Activated T-helper 1 cell treated with anti-CD3 and anti-CD28 coated beads, Interleukin-12 subunit alpha, Interleukin-12 subunit beta, Interleukin-2, Interleukin-4 antibody, amounts not matched to agents 30 ng/mL and 10 ng/mL and 1 ng/mL, durations not matched to agents 14 hours and 24 hours and 36 hours (primary cell): ENCODE measurements at regions not wholly inside any gene's neighbourhood (a gene's known extent, or its start where the extent isn't known, plus 50 kb on each side); places are given as distances from the start of the nearest gene placed in this dataset.
A peak's percentile ranks its signal among the peaks of the same experiment; 100 is the strongest.

ENCODE experiments used
- DNase-seq: peaks from one replicate; pipeline ENCODE4 v3.0.0; 2021; ENCODE audit warnings: low spot score
- H3K27ac Mint-ChIP-seq: one replicate; pipeline ENCODE4 v1.8.0; 2021; ENCODE audit warnings: mild to moderate bottlenecking, mixed read lengths
- H3K27me3 Mint-ChIP-seq: one replicate; pipeline ENCODE4 v1.8.0; 2022; ENCODE audit warnings: mild to moderate bottlenecking, moderate library complexity, mixed read lengths; ENCODE audit not compliant: insufficient read depth
- H3K36me3 Mint-ChIP-seq: one replicate; pipeline ENCODE4 v1.8.0; 2021; ENCODE audit warnings: low read depth, mixed read lengths
- H3K4me1 Mint-ChIP-seq: one replicate; pipeline ENCODE4 v1.8.0; 2021; ENCODE audit warnings: low read depth, mixed read lengths
- H3K4me3 Mint-ChIP-seq: one replicate; pipeline ENCODE4 v1.8.0; 2021; ENCODE audit warnings: mild to moderate bottlenecking, moderate library complexity, mixed read lengths
- H3K9me3 Mint-ChIP-seq: one replicate; pipeline ENCODE4 v1.8.0; 2021; ENCODE audit warnings: mixed read lengths
- intact Hi-C: fragments of 100-400 bp; cut with micrococcal nuclease; formaldehyde crosslinking; loops from one replicate; pipeline ENCODE4 v1.15.1; 2024

DNA sequence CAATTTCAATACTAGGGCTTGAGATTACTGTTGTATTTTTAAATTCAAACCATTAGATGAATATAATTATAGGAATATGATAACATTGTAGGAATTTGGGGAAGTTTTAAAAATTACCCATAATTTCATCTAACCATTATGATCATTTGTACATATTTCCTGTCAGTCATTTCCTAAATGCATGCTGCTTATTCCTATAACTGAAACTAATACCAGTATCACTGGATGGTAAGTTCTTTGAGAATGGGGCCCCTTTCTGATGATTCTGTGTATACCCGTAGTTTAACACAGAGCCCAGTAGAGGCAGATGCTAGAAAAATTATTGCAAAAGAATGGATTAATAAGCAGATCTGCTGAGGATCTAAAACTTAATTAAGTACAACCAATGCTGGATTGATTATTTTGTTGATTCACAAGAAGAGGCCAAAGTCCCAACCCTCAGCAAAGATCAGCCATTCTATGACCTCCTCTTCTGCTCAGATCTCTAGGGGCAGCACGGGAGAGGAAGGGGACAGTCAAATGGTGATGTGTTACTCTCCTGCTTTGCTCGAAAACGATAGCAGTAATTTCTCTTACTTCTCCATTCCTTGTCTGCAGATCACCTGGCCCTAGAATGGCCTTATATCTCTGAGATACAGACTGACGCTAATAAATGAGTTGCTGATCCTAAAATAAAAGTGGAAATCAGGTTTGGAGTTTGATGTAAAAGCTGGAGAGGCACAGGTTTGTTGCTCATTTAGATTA is 69.5 kb upstream of the PELI1 start:
- Mint-ChIP-seq H3K27ac (peak overlapping the region; percentile 98), H3K36me3 (peaks cover 13% of the 10 kb centered on the region), H3K4me1 (peaks cover 74% of the 10 kb centered on the region), H3K4me3 (peak overlapping the region; percentile 58), H3K27me3 (no peaks in the 10 kb centered on the region), H3K9me3 (no peaks in the 10 kb centered on the region)
- intact Hi-C loops = loop anchor here (1.0 to 10.0 kb wide), 25 partner anchors 9 to 1089 kb away; partner anchors contain the start of genes ACTR2, AFTPH, MDH1 and PELI1
- no peak for DNase-seq

DNA sequence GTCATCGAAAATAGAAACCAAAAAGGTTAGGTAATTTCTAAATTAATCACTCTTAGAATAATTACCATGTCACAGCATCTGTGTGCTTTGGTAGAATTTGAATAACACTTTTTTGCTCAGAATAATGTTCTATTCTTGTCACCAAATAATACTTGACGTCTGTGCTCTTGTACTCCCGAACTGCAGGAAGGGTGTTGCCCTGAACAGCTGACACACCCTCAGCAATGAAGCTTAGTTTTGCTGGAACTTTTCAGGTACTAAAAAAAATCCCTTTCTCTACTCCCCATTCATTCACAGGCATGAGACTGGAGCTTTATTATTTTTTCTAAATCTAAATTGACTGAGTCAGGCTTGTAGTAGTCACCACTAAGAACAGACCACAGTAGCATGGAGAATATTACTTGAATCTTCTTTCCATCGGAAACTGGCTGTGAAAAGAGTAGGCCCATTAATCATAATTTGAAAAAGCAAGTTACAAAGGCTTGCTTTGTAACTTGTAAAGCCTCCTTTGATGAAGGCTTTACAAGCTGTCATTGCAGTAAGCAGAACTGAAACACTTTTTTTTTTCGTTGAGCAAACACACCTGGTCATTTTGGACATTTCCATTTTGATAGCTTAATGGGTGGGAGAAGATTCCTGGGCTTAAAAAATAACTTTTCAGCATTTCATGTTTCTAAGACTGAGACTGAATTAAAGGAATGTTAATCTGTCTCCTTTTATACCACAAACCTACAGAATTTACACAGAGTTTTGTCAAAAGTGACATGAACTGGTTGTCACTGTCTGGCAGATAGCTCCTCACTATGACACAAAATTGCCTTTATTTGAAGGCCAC is 70.3 kb upstream of the PELI1 start:
- peaks cover 13% of the 10 kb centered on the region for H3K36me3 Mint-ChIP-seq
- H3K4me1 Mint-ChIP-seq = peaks cover 66% of the 10 kb centered on the region
- H3K4me3 Mint-ChIP-seq = peak overlapping the region; percentile 58
- H3K27ac Mint-ChIP-seq = peak overlapping the region; percentile 98
- peak; percentile 33 for DNase-seq
- no peaks in the 10 kb centered on the region for H3K27me3 Mint-ChIP-seq
- no peaks in the 10 kb centered on the region for H3K9me3 Mint-ChIP-seq
- intact Hi-C loops = loop anchor here (1.0 to 10.0 kb wide), 21 partner anchors 9 to 1088 kb away; partner anchors contain the start of genes ACTR2, AFTPH, MDH1 and PELI1

DNA sequence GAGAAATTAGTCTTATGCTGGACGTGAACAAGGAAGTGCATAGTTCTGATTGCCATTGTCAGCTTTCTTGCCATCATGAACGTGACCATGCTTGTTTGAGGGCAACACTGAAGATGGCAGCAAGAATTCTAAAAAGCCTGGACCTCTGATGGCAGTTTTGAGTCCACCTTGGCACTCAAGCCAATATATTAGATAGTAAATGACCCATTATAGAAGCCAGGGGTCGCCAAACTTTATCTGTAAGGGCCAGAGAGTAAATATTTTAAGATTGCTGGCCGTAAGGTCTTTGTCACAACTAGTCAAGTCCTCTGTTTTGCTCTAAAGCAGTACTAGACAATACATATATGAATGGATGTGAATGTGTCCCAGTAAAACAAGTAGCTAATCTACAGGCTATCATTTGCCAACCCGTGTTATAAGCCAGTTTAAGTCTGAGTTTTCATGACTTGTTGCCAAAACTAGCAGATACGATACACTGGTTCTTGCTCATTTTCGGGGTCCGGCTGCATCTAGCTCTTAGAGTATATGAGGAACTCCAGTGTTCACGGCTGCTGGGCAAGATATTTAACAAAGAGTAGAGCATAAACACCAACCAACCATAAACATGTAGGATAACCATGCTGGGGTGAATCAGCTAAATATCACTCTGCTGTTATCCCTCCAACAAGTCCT is 73.1 kb upstream of the PELI1 start:
- Mint-ChIP-seq H3K27me3 (no peaks in the 10 kb centered on the region), H3K4me1 (peaks cover 65% of the 10 kb centered on the region), H3K36me3 (peaks cover 3% of the 10 kb centered on the region), H3K9me3 (no peaks in the 10 kb centered on the region), H3K27ac (no peak overlapping the region), H3K4me3 (no peak overlapping the region)
- intact Hi-C loops = loop anchor here (10.0 kb wide), 1 partner anchor 767 kb away; the partner anchor contains the start of gene SLC1A4
- no peak for DNase-seq

DNA sequence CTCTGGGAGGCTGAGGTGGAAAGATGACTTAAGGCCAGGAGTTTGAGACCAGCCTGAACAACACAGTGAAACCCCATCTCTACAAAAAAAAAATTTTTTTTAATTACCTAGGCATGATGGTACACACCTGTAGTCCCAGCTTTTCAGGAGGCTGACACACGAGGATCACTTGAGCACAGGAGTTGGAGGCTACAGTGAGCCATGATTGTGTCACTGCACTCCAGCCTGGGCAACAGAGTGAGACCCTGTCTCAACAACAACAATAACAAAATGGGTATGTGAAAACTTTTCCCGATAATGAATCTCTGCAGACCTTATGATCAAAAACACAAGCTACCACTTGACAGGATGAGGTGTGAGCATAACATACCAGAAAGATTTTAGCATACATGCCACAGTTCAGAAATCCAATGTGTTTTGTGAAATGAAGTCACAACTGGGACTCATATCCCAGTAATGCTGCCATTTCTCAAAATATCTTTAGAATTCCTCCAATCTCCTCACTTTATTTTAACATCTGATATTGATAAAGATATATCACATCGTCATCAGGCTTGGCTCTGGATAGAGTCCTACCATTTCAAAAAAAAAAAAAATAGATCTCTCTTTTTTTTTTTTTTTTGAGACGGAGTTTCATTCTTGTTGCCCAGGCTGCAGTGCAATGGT is 74.0 kb upstream of the PELI1 start:
- Mint-ChIP-seq H3K27ac (no peak overlapping the region), H3K36me3 (peaks cover 6% of the 10 kb centered on the region), H3K4me3 (no peak overlapping the region), H3K4me1 (peaks cover 65% of the 10 kb centered on the region), H3K27me3 (no peaks in the 10 kb centered on the region), H3K9me3 (peaks cover under 1% of the 10 kb centered on the region)
- no peak for DNase-seq
- intact Hi-C loops = loop anchor here (10.0 kb wide), 1 partner anchor 767 kb away; the partner anchor contains the start of gene SLC1A4

DNA sequence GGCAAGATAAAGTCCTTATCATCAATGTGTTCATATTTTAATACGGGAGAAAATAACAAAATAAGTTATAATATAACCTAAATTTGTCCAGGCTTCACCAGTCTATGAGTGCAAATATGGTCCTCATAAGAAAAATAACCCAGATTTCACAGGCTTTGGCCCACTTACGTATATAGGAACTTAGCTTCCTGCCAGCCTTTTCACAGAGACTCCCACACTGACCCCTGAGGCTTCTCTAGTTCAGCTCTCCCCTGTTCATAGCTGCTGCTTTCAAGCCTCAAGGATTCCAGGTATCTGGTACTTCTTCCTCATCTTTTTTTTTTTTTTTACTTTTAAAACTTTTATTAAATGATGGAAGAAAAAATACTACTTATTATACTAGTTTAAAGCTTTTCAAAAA is 74.9 kb upstream of the PELI1 start:
- Mint-ChIP-seq H3K4me3 (no peak overlapping the region), H3K9me3 (peaks cover 3% of the 10 kb centered on the region), H3K4me1 (peaks cover 65% of the 10 kb centered on the region), H3K27ac (no peak overlapping the region), H3K36me3 (peaks cover 9% of the 10 kb centered on the region), H3K27me3 (no peaks in the 10 kb centered on the region)
- no peak for DNase-seq
- intact Hi-C loops = loop anchor here (10.0 kb wide), 1 partner anchor 766 kb away; the partner anchor contains the start of gene SLC1A4

DNA sequence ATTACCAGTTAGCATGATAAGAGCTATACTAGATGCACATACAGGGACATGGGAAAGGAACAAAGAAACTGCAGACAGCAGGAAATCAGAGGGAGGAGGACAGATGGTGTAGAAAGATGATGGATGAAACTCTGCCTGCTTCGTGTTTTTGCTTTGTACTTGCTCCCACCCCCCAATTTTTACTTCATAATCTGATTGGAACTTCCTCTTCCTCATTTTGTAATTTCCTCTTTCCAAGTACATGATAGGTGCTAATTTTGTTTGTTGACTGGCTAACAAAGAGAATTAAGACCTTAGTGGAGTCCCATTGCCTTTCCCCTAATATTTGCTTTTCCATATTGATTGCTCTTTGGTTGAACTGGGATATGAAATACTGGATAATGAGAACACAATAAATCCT is 76.0 kb upstream of the PELI1 start:
- Mint-ChIP-seq H3K4me1 (peaks cover 65% of the 10 kb centered on the region), H3K27ac (no peak overlapping the region), H3K9me3 (peaks cover 3% of the 10 kb centered on the region), H3K36me3 (peaks cover 9% of the 10 kb centered on the region), H3K27me3 (no peaks in the 10 kb centered on the region), H3K4me3 (no peak overlapping the region)
- intact Hi-C loops = no loop called here
- DNase-seq = no peak

DNA sequence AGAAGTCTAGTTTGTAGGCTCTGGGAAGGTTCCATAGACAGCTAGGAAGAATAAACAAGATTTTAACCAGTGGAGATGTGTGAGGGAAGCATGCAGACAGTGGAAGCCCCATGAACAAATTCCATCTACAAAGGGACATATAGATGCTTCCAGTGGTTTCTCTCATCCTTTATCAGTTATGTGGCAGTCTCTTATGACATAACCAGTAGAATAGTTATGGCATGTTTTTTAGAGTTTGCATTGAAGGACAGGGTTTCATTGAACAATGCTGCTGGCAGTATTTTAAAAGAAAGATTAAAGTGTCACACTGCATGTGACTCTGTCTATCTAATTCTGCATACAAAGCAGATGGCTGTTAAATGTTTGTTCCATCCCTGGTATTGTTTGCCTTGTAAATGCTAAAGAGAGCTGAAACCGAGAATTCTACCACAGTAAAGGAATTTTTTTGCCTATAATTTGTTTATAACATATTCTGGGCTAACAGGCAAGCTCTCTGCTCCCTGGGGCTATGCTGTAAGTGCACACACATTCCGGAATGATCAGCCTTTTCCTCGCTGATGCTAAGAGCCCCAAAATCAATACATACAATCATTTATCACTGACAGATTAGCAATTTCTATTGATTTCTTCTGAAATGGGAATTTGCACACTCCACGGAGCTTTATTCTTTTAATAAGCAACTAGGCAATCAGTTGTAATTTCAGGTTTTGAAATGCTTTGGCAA is 76.8 kb upstream of the PELI1 start:
- peaks cover 70% of the 10 kb centered on the region for H3K4me1 Mint-ChIP-seq

DNA sequence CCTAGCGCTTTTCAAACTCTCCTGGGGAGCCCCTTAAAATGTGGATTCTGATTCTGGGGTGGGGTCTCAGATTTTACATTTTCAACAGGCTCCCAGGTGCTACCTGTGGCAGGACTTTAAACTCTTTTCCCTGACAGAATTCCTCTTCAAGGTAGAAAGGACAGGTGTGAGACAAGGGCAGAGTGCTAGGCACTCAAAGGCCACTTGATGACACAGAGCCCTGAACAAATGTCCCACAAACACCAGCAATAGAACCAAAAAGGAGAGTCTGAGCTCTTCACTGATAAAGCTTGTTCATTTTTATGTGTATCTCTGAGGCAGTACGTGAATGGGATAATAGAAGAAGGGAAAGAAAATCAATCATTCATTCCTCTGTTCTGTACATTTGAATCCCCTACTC is 77.7 kb upstream of the PELI1 start:
- Mint-ChIP-seq H3K36me3 (peaks cover 8% of the 10 kb centered on the region), H3K4me1 (peaks cover 65% of the 10 kb centered on the region), H3K27me3 (no peaks in the 10 kb centered on the region), H3K9me3 (peaks cover 3% of the 10 kb centered on the region), H3K4me3 (no peak overlapping the region), H3K27ac (no peak overlapping the region)
- intact Hi-C loops = no loop called here
- DNase-seq = no peak

More for the DNA sequence above, 76.8 kb upstream of the PELI1 start:
- Mint-ChIP-seq H3K36me3 (peaks cover 10% of the 10 kb centered on the region), H3K9me3 (peaks cover 3% of the 10 kb centered on the region), H3K27me3 (no peaks in the 10 kb centered on the region), H3K4me3 (no peak overlapping the region), H3K27ac (no peak overlapping the region)
- no peak for DNase-seq
- intact Hi-C loops = no loop called here

DNA sequence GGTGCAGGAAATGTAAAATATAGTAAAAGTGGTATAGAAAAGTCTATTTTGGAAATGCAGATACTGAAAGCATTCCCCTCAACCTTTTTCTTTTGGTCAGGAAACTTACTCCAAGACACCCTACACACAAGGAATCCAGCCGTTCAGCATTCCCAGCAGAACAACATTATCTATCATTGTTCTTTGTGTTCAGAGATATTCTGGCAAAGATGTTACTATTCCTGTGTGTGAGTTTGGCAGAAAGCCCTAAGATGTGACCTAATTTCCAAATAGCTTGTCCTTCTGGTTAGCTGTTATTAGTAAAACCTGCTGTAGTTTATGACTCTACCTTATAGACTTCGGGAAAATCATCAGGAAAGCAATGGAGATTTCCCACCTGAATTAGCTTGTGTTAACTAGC is 78.1 kb upstream of the PELI1 start:
- no peak for DNase-seq
- Mint-ChIP-seq H3K27ac (peak overlapping the region; percentile 86), H3K27me3 (no peaks in the 10 kb centered on the region), H3K9me3 (peaks cover 3% of the 10 kb centered on the region), H3K4me1 (peaks cover 66% of the 10 kb centered on the region), H3K4me3 (no peak overlapping the region), H3K36me3 (peaks cover 8% of the 10 kb centered on the region)
- intact Hi-C loops = no loop called here

DNA sequence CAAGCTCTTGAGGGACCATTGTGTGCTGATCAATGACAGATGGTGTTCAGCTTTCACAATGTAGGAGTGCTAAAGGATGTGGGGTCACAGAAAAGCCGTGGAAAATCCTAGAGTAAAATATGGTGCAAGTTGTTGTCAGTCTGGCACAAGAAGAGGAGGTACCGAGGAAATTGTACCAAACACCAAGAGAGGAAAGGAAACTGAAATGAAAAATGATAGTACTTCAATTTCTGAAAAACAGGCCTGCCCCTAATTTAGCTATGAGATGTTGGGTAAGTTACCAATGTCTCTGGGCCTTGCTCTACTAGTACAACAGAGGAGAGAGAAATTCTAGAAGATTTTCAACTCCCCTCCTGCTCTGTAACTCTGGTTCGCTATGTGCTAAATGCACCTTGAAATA is 78.8 kb upstream of the PELI1 start:
- no peak for DNase-seq
- intact Hi-C loops = loop anchor here (1.0 kb wide), 1 partner anchor 9 kb away; no protein-coding TSS in a partner anchor

DNA sequence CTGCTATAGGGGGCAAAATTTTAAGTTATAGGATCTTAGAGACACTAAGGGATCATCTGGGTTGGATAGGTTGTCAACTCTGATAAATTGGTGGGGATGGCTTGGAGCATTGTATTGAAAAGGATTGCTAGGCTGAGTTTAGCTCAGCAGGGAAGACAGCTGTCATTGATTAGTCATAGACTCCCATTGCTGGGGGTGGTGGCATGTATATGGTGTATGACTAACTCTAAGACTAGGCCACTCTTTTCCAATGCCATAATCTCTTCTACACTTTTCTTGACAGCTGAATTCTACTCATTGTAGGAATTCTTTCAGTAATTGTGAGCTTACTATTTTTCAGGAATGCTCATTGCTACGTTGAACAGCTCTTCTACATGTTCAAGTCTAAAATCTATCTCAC is 81.3 kb upstream of the PELI1 start:
- H3K4me3 Mint-ChIP-seq = no peak overlapping the region
- H3K4me1 Mint-ChIP-seq = peaks cover 68% of the 10 kb centered on the region
- peak overlapping the region; percentile 70 for H3K27ac Mint-ChIP-seq
- no peak for DNase-seq
- peaks cover 2% of the 10 kb centered on the region for H3K27me3 Mint-ChIP-seq
- intact Hi-C loops = loop anchor here (5.0 kb wide), 1 partner anchor 37 kb away; no protein-coding TSS in a partner anchor
- H3K9me3 Mint-ChIP-seq = peaks cover 3% of the 10 kb centered on the region
- peaks cover 8% of the 10 kb centered on the region for H3K36me3 Mint-ChIP-seq

More for the DNA sequence above, 78.8 kb upstream of the PELI1 start:
- peak overlapping the region; percentile 86 for H3K27ac Mint-ChIP-seq
- H3K4me1 Mint-ChIP-seq = peaks cover 67% of the 10 kb centered on the region
- no peaks in the 10 kb centered on the region for H3K27me3 Mint-ChIP-seq
- peaks cover 8% of the 10 kb centered on the region for H3K36me3 Mint-ChIP-seq
- H3K4me3 Mint-ChIP-seq = peak overlapping the region; percentile 60
- peaks cover 3% of the 10 kb centered on the region for H3K9me3 Mint-ChIP-seq
